B cell (primary cell): ENCODE measurements at regions not wholly inside any gene's neighbourhood (a gene's known extent, or its start where the extent isn't known, plus 50 kb on each side); places are given as distances from the start of the nearest gene placed in this dataset.

ENCODE experiments used
- ATAC-seq: fragments of 200-7000 bp; cut with Tn5 transposase; one replicate; pipeline ENCODE4 v1.10.0; 2021; ENCODE audit warnings: low read depth, mild to moderate bottlenecking, moderate number of reproducible peaks, moderate library complexity
- CTCF ChIA-PET: fragments of 350-600 bp; sonication (Branson Sonifier 250); formaldehyde crosslinking; loops from one replicate; lab custom pipeline; 2021; ENCODE audit warnings: antibody characterized with exemption, inconsistent platforms; lab: Charles Lee
- POLR2A ChIA-PET: fragments of 350-600 bp; sonication (Branson Sonifier 250); formaldehyde crosslinking; loops from one replicate; lab custom pipeline; 2021; ENCODE audit warnings: antibody characterized with exemption; lab: Charles Lee
- DNase-seq: peaks from one replicate; pipeline ENCODE4 v3.0.0; 2013
- H2AFZ ChIP-seq: 2 replicates; pipeline ENCODE4 v1.6.1; 2012; ENCODE audit warnings: mild to moderate bottlenecking, low read depth, low read length; ENCODE audit not compliant: insufficient read depth, poor library complexity, severe bottlenecking
- H3K27ac ChIP-seq, 2 donors: 1 replicate in 1 of 2; 2 replicates in 1 of 2; pipeline ENCODE4 v1.5.1; 2012 to 2013; ENCODE audit warnings: low read length in 2 of 2, mild to moderate bottlenecking in 2 of 2, moderate library complexity in 1 of 2
- H3K27me3 ChIP-seq, 4 experiments: fragments of 200-600 bp in 1 of 4; sonication (generic) in 1 of 4; replicated peaks in 1 of 4; 1 replicate in 2 of 4; 2 replicates in 2 of 4; pipeline versions ENCODE4 v1.6.1 to v1.7.0; 2013 to 2016; ENCODE audit warnings: low read length in 3 of 4, mild to moderate bottlenecking in 2 of 4, mixed read lengths in 1 of 4, moderate library complexity in 1 of 4; ENCODE audit not compliant: insufficient read depth in 4 of 4, control insufficient read depth in 3 of 4; ENCODE audit errors: control extremely low read depth in 1 of 4
- H3K36me3 ChIP-seq, 2 experiments: replicated peaks in 1 of 2; 1 replicate in 1 of 2; 2 replicates in 1 of 2; pipeline versions ENCODE4 v1.6.1 to v1.7.1; 2013; ENCODE audit warnings: low read length in 1 of 2; ENCODE audit not compliant: insufficient read depth in 2 of 2, control insufficient read depth in 1 of 2; ENCODE audit errors: control extremely low read depth in 1 of 2, extremely low read depth in 1 of 2
- H3K4me1 ChIP-seq, 2 donors: fragments of 200-600 bp in 1 of 2; sonication (generic) in 1 of 2; 1 replicate in 1 of 2; 2 replicates in 1 of 2; pipeline versions ENCODE4 v1.5.1 to v1.6.1; 2013 to 2017; ENCODE audit warnings: low read length in 2 of 2; ENCODE audit not compliant: control insufficient read depth in 2 of 2, insufficient read depth in 2 of 2
- H3K4me2 ChIP-seq: replicated peaks from 2 replicates; pipeline ENCODE3; 2012; ENCODE audit warnings: mild to moderate bottlenecking, low read depth, low read length; ENCODE audit not compliant: poor library complexity, severe bottlenecking
- H3K4me3 ChIP-seq, 5 experiments: fragments of 200-600 bp in 1 of 5; sonication (generic) in 1 of 5; 1 replicate in 3 of 5; 2 replicates in 2 of 5; pipeline versions ENCODE4 v1.5.1 to v1.7.0; 2011 to 2016; ENCODE audit warnings: low read length in 4 of 5, mild to moderate bottlenecking in 4 of 5, low read depth in 2 of 5, control low read depth in 1 of 5, moderate library complexity in 1 of 5; ENCODE audit not compliant: insufficient read depth in 1 of 5; ENCODE audit errors: control extremely low read depth in 1 of 5, extremely low read depth in 1 of 5
- H3K79me2 ChIP-seq: fragments of 200-600 bp; sonication (generic); one replicate; pipeline ENCODE4 v1.6.0; 2016; ENCODE audit warnings: low read length; ENCODE audit not compliant: control insufficient read depth, insufficient read depth
- H3K9ac ChIP-seq: fragments of 200-600 bp; sonication (generic); 2 replicates; pipeline ENCODE4 v1.6.1; 2017; ENCODE audit warnings: mild to moderate bottlenecking, low read length, moderate library complexity
- H3K9me3 ChIP-seq, 3 donors: one replicate each; pipeline versions ENCODE4 v1.6.1 to v1.7.1; 2013; ENCODE audit warnings: low read length in 2 of 3; ENCODE audit not compliant: control insufficient read depth in 2 of 3, insufficient read depth in 1 of 3; ENCODE audit errors: control extremely low read depth in 1 of 3
- H4K20me1 ChIP-seq: 2 replicates; pipeline ENCODE4 v1.6.0; 2012; ENCODE audit warnings: mild to moderate bottlenecking, low read length; ENCODE audit not compliant: insufficient read depth, control insufficient read depth, poor library complexity, severe bottlenecking
- H3K27ac Mint-ChIP-seq: one replicate; pipeline ENCODE4 v1.8.0; 2021; ENCODE audit warnings: mixed read lengths
- H3K27me3 Mint-ChIP-seq: one replicate; pipeline ENCODE4 v1.8.0; 2021; ENCODE audit warnings: mixed read lengths
- H3K4me1 Mint-ChIP-seq: one replicate; pipeline ENCODE4 v1.8.0; 2021; ENCODE audit warnings: mixed read lengths
- H3K4me3 Mint-ChIP-seq: one replicate; pipeline ENCODE4 v1.8.0; 2021; ENCODE audit warnings: mixed read lengths
- H3K9me3 Mint-ChIP-seq: one replicate; pipeline ENCODE4 v1.8.0; 2022; ENCODE audit warnings: mixed read lengths; ENCODE audit not compliant: insufficient read depth
- EZH2 ChIP-seq: IDR thresholded peaks from 2 replicates; pipeline ENCODE4 v1.6.1; 2012; ENCODE audit warnings: borderline replicate concordance, low read depth, mild to moderate bottlenecking, moderate library complexity, low read length; ENCODE audit not compliant: insufficient read depth, poor library complexity, severe bottlenecking
- WGBS: methylation state at CpG from one replicate; pipeline ENCODE4 v1.1.5; 2013; ENCODE audit warnings: missing lambda C conversion rate; ENCODE audit not compliant: insufficient coverage; 5-methylcytosine and 5-hydroxymethylcytosine counted together
- intact Hi-C: fragments of 100-400 bp; cut with micrococcal nuclease; formaldehyde crosslinking; loops from one replicate; pipeline ENCODE4 v1.10.0; 2022
- TF ChIP-seq, protein P1 (sequence below): fragments of 200-600 bp; IDR thresholded peaks from one replicate; pipeline ENCODE4 v1.8.0; 2022; ENCODE audit warnings: antibody characterized with exemption, mild to moderate bottlenecking

- Histone ChIP-seq H2AFZ (no peak overlapping the region), H3K9me3 (no peaks in the 10 kb centered on the region), H3K27ac (no peak overlapping the region), H3K4me3 (no peak overlapping the region), H3K27me3 (no peaks in the 10 kb centered on the region), H3K9ac (no peak overlapping the region), H3K36me3 (no peaks in the 10 kb centered on the region), H3K79me2 (no peaks in the 10 kb centered on the region), H3K4me1 (no peaks in the 10 kb centered on the region), H4K20me1 (no peaks in the 10 kb centered on the region), H3K4me2 (no peak overlapping the region)
- intact Hi-C loops = no loop called here
- TF ChIP-seq, protein P1, sequence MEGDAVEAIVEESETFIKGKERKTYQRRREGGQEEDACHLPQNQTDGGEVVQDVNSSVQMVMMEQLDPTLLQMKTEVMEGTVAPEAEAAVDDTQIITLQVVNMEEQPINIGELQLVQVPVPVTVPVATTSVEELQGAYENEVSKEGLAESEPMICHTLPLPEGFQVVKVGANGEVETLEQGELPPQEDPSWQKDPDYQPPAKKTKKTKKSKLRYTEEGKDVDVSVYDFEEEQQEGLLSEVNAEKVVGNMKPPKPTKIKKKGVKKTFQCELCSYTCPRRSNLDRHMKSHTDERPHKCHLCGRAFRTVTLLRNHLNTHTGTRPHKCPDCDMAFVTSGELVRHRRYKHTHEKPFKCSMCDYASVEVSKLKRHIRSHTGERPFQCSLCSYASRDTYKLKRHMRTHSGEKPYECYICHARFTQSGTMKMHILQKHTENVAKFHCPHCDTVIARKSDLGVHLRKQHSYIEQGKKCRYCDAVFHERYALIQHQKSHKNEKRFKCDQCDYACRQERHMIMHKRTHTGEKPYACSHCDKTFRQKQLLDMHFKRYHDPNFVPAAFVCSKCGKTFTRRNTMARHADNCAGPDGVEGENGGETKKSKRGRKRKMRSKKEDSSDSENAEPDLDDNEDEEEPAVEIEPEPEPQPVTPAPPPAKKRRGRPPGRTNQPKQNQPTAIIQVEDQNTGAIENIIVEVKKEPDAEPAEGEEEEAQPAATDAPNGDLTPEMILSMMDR = no peak
- TF ChIP-seq EZH2 = no peak
- POLR2A ChIA-PET = no interaction called here
- H3K27ac Mint-ChIP-seq = no peak overlapping the region
- WGBS = 96% methylated on average over 4 of the region's 5 CpGs
- CTCF ChIA-PET = no interaction called here
- no peak for DNase-seq
- H3K4me1 Mint-ChIP-seq = no peaks in the 10 kb centered on the region
- no peaks in the 10 kb centered on the region for H3K9me3 Mint-ChIP-seq
- no peak for ATAC-seq
- H3K4me3 Mint-ChIP-seq = no peak overlapping the region
- H3K27me3 Mint-ChIP-seq = no peaks in the 10 kb centered on the region
Measured at GRCh38 chr3:81198756-81199155, 562.7 kb downstream of the GBE1 start.

DNA sequence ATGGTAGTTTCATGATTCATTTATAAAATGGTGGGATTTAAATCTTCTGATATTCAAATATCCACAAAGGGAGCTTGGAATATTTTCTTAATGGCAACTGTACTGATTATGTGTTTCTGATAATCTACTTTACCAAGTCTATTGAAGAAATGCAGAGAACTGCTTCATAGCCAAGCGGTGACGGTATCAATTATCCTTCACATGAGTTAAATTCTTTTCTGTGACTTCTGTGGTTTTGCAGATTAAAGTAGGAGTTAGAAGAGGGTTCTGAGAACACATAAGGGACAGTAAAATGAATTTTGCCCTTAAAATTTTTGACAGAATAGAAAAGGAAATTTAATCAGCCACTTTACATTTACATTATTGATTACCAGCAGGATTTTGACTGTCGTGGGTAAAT is 563.2 kb downstream of the GBE1 start:
- ChIA-PET POLR2A (no interaction called here), CTCF (no interaction called here)
- H3K27me3 ChIP-seq = no peaks in the 10 kb centered on the region
- no peaks in the 10 kb centered on the region for H3K4me1 ChIP-seq
- no peaks in the 10 kb centered on the region for H3K4me1 Mint-ChIP-seq
- H3K79me2 ChIP-seq = no peaks in the 10 kb centered on the region
- DNase-seq (no peak), ATAC-seq (no peak)
- no peak for TF ChIP-seq EZH2
- TF ChIP-seq, protein P1 = no peak
- no CpG with 5 or more reads among the region's 3 CpGs for WGBS
- H3K27ac Mint-ChIP-seq = no peak overlapping the region
- H3K27me3 Mint-ChIP-seq = no peaks in the 10 kb centered on the region
- no peak overlapping the region for H3K4me2 ChIP-seq
- H2AFZ ChIP-seq = no peak overlapping the region
- no peak overlapping the region for H3K9ac ChIP-seq
- no peaks in the 10 kb centered on the region for H4K20me1 ChIP-seq
- H3K9me3 ChIP-seq = no peaks in the 10 kb centered on the region
- H3K36me3 ChIP-seq = no peaks in the 10 kb centered on the region
- no peaks in the 10 kb centered on the region for H3K9me3 Mint-ChIP-seq
- intact Hi-C loops = no loop called here
- no peak overlapping the region for H3K4me3 Mint-ChIP-seq
- no peak overlapping the region for H3K4me3 ChIP-seq
- H3K27ac ChIP-seq = no peak overlapping the region
